Upper lobe of left lung (tissue), 6 donors: ENCODE measurements at regions not wholly inside any gene's neighbourhood (a gene's known extent, or its start where the extent isn't known, plus 50 kb on each side); places are given as distances from the start of the nearest gene placed in this dataset.

Experiments used
- ATAC-seq, 2 donors: fragments of 200-7000 bp; cut with Tn5 transposase; one replicate each; pipeline ENCODE4 v1.9.1; 2022; ENCODE audit warnings: mild to moderate bottlenecking in 2 of 2, moderate library complexity in 2 of 2; ENCODE audit not compliant: low FRiP score in 2 of 2
- DNase-seq, 2 donors: peaks; one replicate each; pipeline ENCODE4 v3.0.0-alpha.2; 2019 to 2020
- H3K27ac ChIP-seq, 4 donors: fragments of 200-600 bp; sonication (generic); one replicate each; pipeline ENCODE4 v1.5.1; 2016 to 2019
- H3K27me3 ChIP-seq, 4 donors: fragments of 200-600 bp; sonication (generic); one replicate each; pipeline ENCODE4 v1.5.1; 2017 to 2019
- H3K36me3 ChIP-seq, 4 donors: fragments of 200-600 bp; sonication (generic); one replicate each; pipeline ENCODE4 v1.5.1; 2016 to 2019
- H3K4me1 ChIP-seq, 4 donors: fragments of 200-600 bp; sonication (generic); one replicate each; pipeline ENCODE4 v1.5.1; 2018 to 2019
- H3K4me3 ChIP-seq, 4 donors: fragments of 200-600 bp; sonication (generic); one replicate each; pipeline ENCODE4 v1.5.1; 2017 to 2019; ENCODE audit warnings: mild to moderate bottlenecking in 2 of 4, moderate library complexity in 1 of 4
- H3K9me3 ChIP-seq, 4 donors: fragments of 200-600 bp; sonication (generic); one replicate each; pipeline ENCODE4 v1.5.1; 2018 to 2019
- EP300 ChIP-seq, 4 donors: sonication (generic); formaldehyde crosslinking; IDR thresholded peaks; one replicate each; pipeline ENCODE4 v1.5.1; 2017; ENCODE audit warnings: antibody characterized with exemption in 4 of 4, control low read depth in 2 of 4
- POLR2A ChIP-seq, 4 donors: fragments of 450-650 bp; IDR thresholded peaks; one replicate each; pipeline ENCODE4 v1.5.1; 2016 to 2017; ENCODE audit warnings: antibody characterized with exemption in 4 of 4, mild to moderate bottlenecking in 2 of 4
- POLR2AphosphoS5 ChIP-seq, 2 donors: sonication (generic); formaldehyde crosslinking; IDR thresholded peaks; one replicate each; pipeline ENCODE4 v1.5.1; 2017; ENCODE audit warnings: antibody characterized with exemption in 2 of 2
- WGBS, 2 donors: methylation state at CpG; one replicate each; pipeline ENCODE4 v1.1.5; 2017 to 2018; 5-methylcytosine and 5-hydroxymethylcytosine counted together
- TF ChIP-seq, protein P1 (sequence below), 6 experiments: fragments of 450-650 bp in 4 of 6; fragments of 200-600 bp in 2 of 6; sonication (generic) in 2 of 6; IDR thresholded peaks; one replicate each; pipeline ENCODE4 v1.5.1; 2016 to 2019; ENCODE audit warnings: antibody characterized with exemption in 6 of 6
- donor health status: DM: no; HTN: no; CAD: no; lungs with moderate emphysema.
- donor health status: DM: no; HTN: yes; CAD: no; lungs with severe emphysema.

DNA sequence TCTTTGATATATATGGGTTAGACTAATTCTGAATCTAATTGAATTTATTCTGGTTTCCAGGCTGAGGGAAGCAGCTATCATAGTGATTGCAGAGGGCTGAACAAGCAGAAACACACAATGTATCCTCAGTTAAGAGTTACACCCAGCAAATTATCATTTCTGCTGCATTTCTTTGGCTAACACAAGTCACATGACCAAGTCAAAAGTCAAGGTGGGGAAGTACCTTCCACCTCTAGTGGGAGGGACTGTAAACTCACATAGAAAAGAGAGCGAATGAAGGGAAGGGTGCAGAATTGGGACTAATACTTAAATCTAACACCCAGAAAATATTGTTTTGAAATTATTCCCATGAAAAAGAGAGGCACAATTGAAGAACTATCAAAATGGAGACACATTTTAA lies 719.7 kb upstream of the MMS22L start:
- Histone ChIP-seq H3K36me3 (no peaks in the 10 kb centered on the region), H3K4me1 (no peaks in the 10 kb centered on the region), H3K27me3 (no peaks in the 10 kb centered on the region), H3K27ac (no peak overlapping the region), H3K9me3 (no peaks in the 10 kb centered on the region), H3K4me3 (no peak overlapping the region)
- TF ChIP-seq POLR2AphosphoS5 (IDR thresholded peaks at IDR 0.05) (no peak), POLR2A (IDR thresholded peaks at IDR 0.05) (no peak), EP300 (IDR thresholded peaks at IDR 0.05) (no peak)
- TF ChIP-seq, protein P1, sequence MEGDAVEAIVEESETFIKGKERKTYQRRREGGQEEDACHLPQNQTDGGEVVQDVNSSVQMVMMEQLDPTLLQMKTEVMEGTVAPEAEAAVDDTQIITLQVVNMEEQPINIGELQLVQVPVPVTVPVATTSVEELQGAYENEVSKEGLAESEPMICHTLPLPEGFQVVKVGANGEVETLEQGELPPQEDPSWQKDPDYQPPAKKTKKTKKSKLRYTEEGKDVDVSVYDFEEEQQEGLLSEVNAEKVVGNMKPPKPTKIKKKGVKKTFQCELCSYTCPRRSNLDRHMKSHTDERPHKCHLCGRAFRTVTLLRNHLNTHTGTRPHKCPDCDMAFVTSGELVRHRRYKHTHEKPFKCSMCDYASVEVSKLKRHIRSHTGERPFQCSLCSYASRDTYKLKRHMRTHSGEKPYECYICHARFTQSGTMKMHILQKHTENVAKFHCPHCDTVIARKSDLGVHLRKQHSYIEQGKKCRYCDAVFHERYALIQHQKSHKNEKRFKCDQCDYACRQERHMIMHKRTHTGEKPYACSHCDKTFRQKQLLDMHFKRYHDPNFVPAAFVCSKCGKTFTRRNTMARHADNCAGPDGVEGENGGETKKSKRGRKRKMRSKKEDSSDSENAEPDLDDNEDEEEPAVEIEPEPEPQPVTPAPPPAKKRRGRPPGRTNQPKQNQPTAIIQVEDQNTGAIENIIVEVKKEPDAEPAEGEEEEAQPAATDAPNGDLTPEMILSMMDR (IDR thresholded peaks at IDR 0.05): no peak
- no peak for DNase-seq
- ATAC-seq: no peak
- 97 to 100% methylated on average over 1 of the region's 1 CpG for WGBS, 2 donors

DNA sequence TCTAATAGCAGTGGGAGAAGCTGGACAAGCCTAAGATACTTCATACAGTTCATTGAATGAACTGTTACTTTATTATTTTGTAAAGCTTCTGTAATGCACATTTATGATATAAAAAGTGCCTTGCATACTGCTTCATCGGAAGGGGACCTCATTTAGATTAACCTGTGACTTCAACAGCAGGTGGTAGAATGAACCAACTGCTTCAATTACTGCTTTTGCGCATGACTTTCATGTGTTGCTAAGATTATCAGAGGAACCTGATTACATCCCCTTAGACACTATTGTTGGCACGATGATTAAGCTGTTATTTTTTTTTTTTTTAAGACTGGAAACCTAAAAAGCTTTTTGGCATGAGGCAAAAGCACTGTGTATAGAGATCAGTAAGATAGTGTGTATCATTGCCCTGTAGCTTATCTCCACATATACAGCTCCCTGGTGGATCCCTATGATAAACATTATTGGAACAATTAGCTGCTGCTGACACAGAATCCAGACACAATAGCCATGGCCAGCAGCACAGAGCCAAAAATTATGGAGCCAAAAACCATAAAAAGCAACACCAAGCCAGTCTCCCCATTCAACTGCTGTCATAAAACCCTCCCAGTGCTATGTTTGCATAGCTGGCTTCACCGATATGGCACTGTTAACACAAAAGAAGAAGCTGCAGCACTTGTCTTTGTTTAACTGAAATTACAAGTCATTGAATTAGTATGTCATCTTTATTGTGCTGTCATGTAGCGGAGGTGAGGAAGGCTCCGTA lies 731.6 kb upstream of the MMS22L start:
- no peak overlapping the region for H3K4me3 ChIP-seq
- WGBS, 2 donors: 55 to 66% methylated on average over 6 of the region's 6 CpGs

DNA sequence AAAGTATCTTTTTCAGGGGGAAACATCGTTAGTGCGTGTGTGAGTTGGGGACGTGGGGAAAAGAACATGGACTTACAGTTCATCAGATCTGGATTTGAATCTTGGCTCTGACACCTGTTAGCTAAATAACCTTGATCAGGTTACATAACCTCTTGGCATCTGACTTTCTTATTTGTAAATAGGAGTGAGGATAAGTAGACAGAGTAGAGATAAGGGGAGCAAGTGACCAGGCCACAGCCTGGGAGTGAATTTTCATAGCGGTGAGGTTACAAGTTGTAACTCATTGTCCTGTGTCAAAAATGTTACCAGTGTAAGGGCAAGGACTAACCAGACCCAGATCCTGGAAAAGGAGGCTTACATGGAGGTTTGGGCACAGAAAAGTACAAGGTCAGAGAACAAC lies 733.5 kb upstream of the MMS22L start:
- H3K36me3 ChIP-seq: no peaks in the 10 kb centered on the region
- DNase-seq (no peak), ATAC-seq (no peak)
- H3K9me3 ChIP-seq: no peaks in the 10 kb centered on the region
- TF ChIP-seq EP300 (IDR thresholded peaks at IDR 0.05) (no peak), POLR2AphosphoS5 (IDR thresholded peaks at IDR 0.05) (no peak), POLR2A (IDR thresholded peaks at IDR 0.05) (no peak)
- TF ChIP-seq, protein P1 (IDR thresholded peaks at IDR 0.05): no peak
- H3K27me3 ChIP-seq: no peaks in the 10 kb centered on the region
- 71 to 80% methylated on average over 4 of the region's 4 CpGs for WGBS, 2 donors
- H3K27ac ChIP-seq: no peak overlapping the region
- H3K4me3 ChIP-seq: no peak overlapping the region
- no peaks in the 10 kb centered on the region for H3K4me1 ChIP-seq

More for the DNA sequence above, 731.6 kb upstream of the MMS22L start:
- Histone ChIP-seq H3K4me1 (no peaks in the 10 kb centered on the region), H3K27ac (no peak overlapping the region), H3K36me3 (no peaks in the 10 kb centered on the region), H3K9me3 (no peaks in the 10 kb centered on the region), H3K27me3 (no peaks in the 10 kb centered on the region)
- ATAC-seq (no peak), DNase-seq (no peak)
- no peak for TF ChIP-seq EP300 (IDR thresholded peaks at IDR 0.05)
- no peak for TF ChIP-seq POLR2AphosphoS5 (IDR thresholded peaks at IDR 0.05)
- TF ChIP-seq, protein P1 (IDR thresholded peaks at IDR 0.05): no peak
- TF ChIP-seq POLR2A (IDR thresholded peaks at IDR 0.05): no peak

DNA sequence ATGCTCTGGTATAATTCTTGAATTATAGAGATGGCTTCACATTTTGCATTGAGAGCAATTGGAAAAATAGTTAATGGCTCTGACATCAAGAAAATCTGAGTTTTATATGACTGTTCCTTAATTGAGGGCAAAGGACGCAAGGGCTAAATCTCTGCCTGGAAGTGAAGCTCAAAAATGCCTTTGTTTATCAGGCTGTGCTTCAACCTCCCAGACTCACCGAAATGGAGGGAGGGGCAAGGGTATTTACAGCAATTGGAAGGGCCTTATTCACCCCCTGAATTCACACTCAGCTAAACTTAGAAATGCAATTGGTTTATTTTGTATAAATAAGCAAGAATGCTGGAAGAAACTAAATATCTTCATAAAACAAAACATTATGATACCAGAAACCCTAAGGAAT lies 737.2 kb upstream of the MMS22L start:
- H3K4me3 ChIP-seq: no peak overlapping the region
- ATAC-seq (no peak), DNase-seq (no peak)
- 44 to 50% methylated on average over 2 of the region's 2 CpGs for WGBS, 2 donors
- H3K27me3 ChIP-seq: no peaks in the 10 kb centered on the region
- no peak overlapping the region for H3K27ac ChIP-seq
- H3K36me3 ChIP-seq: no peaks in the 10 kb centered on the region
- TF ChIP-seq EP300 (IDR thresholded peaks at IDR 0.05) (no peak), POLR2AphosphoS5 (IDR thresholded peaks at IDR 0.05) (no peak)
- H3K4me1 ChIP-seq: no peaks in the 10 kb centered on the region
- no peaks in the 10 kb centered on the region for H3K9me3 ChIP-seq

DNA sequence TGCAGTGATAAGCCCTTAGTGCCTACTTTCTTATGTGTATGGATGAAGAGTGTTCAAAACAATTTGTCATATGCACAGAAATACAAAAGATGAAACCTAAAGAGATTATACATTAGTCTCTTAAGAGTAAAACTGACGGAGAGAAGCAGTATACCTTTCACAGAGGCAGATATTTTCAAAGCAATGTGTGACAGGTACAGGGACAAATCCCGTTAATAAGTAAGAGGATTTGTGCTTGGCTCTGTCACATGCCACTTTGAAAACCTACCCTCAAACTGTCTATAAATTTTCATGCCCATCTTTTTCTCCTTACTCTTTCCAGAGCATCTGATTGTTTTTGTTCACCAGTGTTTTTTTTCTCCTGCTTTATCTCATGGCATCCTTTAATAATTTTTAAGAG lies 741.3 kb upstream of the MMS22L start:
- WGBS, 2 donors: 75 to 76% methylated on average over 2 of the region's 2 CpGs
- Histone ChIP-seq H3K27me3 (no peaks in the 10 kb centered on the region), H3K4me3 (no peak overlapping the region), H3K4me1 (no peaks in the 10 kb centered on the region), H3K36me3 (no peaks in the 10 kb centered on the region), H3K27ac (no peak overlapping the region), H3K9me3 (no peaks in the 10 kb centered on the region)
- no peak for ATAC-seq
- no peak for DNase-seq
- TF ChIP-seq EP300 (IDR thresholded peaks at IDR 0.05) (no peak), POLR2AphosphoS5 (IDR thresholded peaks at IDR 0.05) (no peak), POLR2A (IDR thresholded peaks at IDR 0.05) (no peak)
- TF ChIP-seq, protein P1 (IDR thresholded peaks at IDR 0.05): no peak
